OCI-LY7 (cell line): ENCODE measurements at regions not wholly inside any gene's neighbourhood (a gene's known extent, or its start where the extent isn't known, plus 50 kb on each side); places are given as distances from the start of the nearest gene placed in this dataset.

Source experiments
- EZH2phosphoT487 ChIP-seq: fragments of 200-600 bp; sonication (generic); IDR thresholded peaks from 2 replicates; pipeline ENCODE4 v1.6.1; 2018; ENCODE audit warnings: low read depth, borderline replicate concordance, mild to moderate bottlenecking, mixed run types, antibody characterized with exemption, low read length, moderate library complexity, mixed read lengths
- TF ChIP-seq, protein P1 (sequence below): fragments of 200-600 bp; sonication (generic); conservative IDR thresholded peaks from 2 replicates; pipeline ENCODE4 v1.5.1; 2014; ENCODE audit warnings: mild to moderate bottlenecking, antibody characterized with exemption, low read length, moderate library complexity, mixed read lengths

- TF ChIP-seq, protein P1, sequence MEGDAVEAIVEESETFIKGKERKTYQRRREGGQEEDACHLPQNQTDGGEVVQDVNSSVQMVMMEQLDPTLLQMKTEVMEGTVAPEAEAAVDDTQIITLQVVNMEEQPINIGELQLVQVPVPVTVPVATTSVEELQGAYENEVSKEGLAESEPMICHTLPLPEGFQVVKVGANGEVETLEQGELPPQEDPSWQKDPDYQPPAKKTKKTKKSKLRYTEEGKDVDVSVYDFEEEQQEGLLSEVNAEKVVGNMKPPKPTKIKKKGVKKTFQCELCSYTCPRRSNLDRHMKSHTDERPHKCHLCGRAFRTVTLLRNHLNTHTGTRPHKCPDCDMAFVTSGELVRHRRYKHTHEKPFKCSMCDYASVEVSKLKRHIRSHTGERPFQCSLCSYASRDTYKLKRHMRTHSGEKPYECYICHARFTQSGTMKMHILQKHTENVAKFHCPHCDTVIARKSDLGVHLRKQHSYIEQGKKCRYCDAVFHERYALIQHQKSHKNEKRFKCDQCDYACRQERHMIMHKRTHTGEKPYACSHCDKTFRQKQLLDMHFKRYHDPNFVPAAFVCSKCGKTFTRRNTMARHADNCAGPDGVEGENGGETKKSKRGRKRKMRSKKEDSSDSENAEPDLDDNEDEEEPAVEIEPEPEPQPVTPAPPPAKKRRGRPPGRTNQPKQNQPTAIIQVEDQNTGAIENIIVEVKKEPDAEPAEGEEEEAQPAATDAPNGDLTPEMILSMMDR: no peak
- no peak for TF ChIP-seq EZH2phosphoT487
These were observed 146.5 kb upstream of the UBE2E1 start for GRCh38 chr3:23659274-23659673.
